Jurkat, Clone E6-1 (cell line): ENCODE measurements at regions not wholly inside any gene's neighbourhood (a gene's known extent, or its start where the extent isn't known, plus 50 kb on each side); places are given as distances from the start of the nearest gene placed in this dataset.
A peak's percentile ranks its signal among the peaks of the same experiment; 100 is the strongest.
"Not testable (repeated sequence)": the region's sequence is repeated elsewhere in the genome, so short reads cannot be mapped to it uniquely, and the experiment has no call there.

Source experiments
- DNase-seq: peaks from one replicate; pipeline ENCODE4 v3.0.0-alpha.2; 2011; ENCODE audit warnings: low read depth, low spot score
- H3K4me3 ChIP-seq: 2 replicates; pipeline ENCODE4 v1.5.1; 2011; ENCODE audit warnings: mild to moderate bottlenecking, low read length, control low read depth, moderate library complexity

DNA sequence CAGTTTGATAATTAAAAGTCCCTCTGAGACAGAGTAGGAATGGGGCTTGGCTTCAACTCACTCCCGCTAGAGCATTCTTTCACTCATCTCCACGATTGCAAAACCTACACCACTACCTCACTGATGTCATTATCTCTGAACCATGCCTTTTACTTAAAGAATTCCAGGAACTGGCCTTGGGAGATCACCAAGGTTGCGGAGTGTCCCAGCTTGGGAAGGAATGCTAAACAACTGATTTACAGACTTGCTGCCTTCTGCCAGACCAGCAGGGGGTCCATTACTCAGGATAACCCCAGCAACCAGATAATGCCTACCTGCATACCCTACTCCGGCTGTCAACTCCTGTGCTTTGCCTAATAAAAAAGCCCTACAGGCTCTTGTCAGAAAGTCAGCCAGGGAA, 102.2 kb upstream of the RALGAPA2 start:
- no peak overlapping the region for H3K4me3 ChIP-seq
- DNase-seq = no peak

GRCh38 chr20:20812136-20812535, 99.7 kb upstream of the RALGAPA2 start:
- DNase-seq = no peak
- H3K4me3 ChIP-seq = no peak overlapping the region

DNA sequence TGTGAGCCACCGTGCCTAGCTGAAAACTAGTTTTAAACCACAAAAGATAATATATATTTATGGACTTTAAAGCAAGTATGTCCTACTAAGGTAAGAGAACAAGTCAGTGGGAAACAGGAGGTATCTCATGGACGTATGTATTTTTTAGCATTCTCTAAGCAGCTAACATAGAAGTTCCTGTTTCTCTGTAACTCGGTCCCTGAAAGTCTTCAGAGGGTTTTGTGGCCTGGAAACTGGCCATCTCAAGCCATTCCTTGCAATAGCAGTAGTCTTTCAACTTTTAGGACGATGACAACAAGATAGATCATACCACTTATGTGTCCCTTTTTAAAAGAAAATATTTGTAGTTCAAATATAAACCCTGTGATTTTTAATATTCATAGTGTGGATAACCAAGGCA, 95.6 kb upstream of the RALGAPA2 start:
- H3K4me3 ChIP-seq = no peak overlapping the region
- DNase-seq = no peak

- DNase-seq = no peak
- H3K4me3 ChIP-seq = no peak overlapping the region
These were observed 94.0 kb upstream of the RALGAPA2 start for GRCh38 chr20:20806121-20807095.

DNA sequence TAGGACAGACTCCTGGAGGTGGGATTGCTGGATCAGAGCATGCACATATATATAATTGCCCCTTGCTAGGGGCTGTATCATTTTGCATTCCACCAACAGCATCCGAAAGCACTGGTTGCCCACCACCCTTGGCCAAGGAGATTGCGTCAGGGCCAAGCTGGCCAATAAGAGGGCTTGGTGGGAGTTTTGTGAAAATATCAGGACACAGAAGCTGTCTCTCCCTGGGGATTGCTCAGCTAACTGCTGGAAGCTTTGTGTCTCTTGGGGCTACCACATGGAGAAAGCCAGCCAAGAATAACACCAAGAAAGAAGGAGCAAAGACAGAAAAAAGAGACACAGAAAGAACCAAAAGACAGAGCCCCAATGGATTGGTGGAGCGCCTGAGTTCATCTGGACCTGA, 90.6 kb upstream of the RALGAPA2 start:
- H3K4me3 ChIP-seq = no peak overlapping the region
- no peak for DNase-seq

- DNase-seq = peak; percentile 2
- H3K4me3 ChIP-seq = no peak overlapping the region
These were observed 89.9 kb upstream of the RALGAPA2 start for GRCh38 chr20:20802328-20802727.

GRCh38 chr20:20799716-20800312, 87.4 kb upstream of the RALGAPA2 start:
- DNase-seq = no peak
- no peak overlapping the region for H3K4me3 ChIP-seq

DNA sequence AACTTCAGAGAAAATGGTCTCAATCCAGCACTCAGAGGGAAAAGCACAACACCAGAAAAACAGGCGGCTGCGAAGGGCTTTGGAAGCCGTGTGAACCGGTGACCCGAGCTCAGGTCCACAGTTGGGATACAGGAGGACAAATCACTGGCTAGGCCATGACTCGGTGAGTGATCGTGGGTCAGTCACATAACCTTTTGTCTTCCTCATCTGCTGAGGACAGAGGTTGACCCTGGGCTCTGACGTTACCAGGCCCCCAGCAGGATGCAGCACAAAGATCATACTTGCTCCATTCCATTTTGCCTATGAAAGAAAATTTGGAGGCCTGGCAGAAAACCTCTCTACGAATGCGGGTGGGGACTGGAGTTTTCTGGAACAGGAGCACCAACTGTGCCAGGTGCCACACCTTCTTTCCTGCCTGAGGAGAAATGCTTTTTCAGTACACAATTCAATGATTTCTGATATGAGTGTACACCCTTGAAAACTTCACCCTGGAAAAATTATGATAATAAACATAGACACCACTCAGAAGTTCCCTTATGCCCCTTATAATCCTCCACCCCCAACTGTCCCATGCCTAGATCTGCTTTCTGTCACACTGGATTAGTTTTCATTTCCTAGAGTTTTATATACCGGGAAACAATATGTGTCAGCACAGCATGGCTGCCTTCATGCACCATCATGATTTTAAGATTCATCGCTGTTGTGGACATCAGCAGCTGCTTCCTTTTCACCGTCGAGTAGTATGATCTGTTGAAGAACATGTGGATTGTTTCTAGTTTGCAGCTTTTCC, 85.3 kb upstream of the RALGAPA2 start:
- no peak for DNase-seq
- H3K4me3 ChIP-seq = no peak overlapping the region

GRCh38 chr20:20796766-20797440, 84.5 kb upstream of the RALGAPA2 start:
- H3K4me3 ChIP-seq = no peak overlapping the region
- DNase-seq = no peak

DNA sequence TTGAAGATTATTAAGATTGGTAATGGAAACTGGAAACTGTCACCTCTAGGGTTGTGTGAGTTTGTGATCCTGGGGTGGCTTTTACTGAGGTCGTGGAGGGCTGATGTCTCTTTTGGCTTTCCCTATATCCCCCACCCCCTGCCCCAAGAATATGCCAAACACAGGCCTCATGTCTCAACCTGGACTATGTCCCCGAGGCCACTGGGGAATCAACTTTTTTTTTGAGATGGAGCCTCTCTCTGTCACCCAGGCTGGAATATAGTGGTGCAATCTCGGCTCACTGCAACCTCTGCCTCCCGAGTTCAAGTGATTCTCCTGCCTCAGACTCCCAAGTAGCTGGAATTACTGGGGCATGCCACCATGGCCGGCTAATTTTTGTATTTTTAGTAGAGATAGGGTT, 83.3 kb upstream of the RALGAPA2 start:
- no peak overlapping the region for H3K4me3 ChIP-seq
- DNase-seq = no peak

- no peak for DNase-seq
- no peak overlapping the region for H3K4me3 ChIP-seq
These were observed 82.7 kb upstream of the RALGAPA2 start for GRCh38 chr20:20795119-20795518.

DNA sequence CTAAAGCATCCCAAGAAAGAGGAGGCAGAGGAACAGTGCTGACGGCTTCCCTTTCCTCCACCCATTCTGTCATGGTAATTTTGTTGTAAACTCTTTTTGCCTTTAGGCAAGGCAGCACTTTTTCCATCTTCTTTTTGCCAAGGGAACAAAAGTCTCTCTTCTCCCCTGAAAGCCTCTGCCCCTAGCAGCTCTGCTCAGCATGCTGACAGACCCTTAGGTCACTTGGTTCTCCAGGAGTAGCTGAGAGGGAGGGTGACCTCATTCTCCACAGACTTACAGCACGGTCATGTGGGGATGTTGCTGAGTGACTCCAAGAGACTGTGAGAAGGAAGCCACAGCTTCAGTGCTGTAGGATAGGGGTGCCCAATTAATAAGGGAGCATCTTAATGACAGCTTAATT, 81.1 kb upstream of the RALGAPA2 start:
- no peak for DNase-seq
- H3K4me3 ChIP-seq = no peak overlapping the region

GRCh38 chr20:20791664-20792568, 79.5 kb upstream of the RALGAPA2 start:
- no peak overlapping the region for H3K4me3 ChIP-seq
- no peak for DNase-seq

- H3K4me3 ChIP-seq = no peak overlapping the region
- DNase-seq = no peak
These were observed 75.9 kb upstream of the RALGAPA2 start for GRCh38 chr20:20788308-20788707.

GRCh38 chr20:20786428-20786827, 74.0 kb upstream of the RALGAPA2 start:
- no peak for DNase-seq
- no peak overlapping the region for H3K4me3 ChIP-seq

- DNase-seq = peak; percentile 63
- H3K4me3 ChIP-seq = no peak overlapping the region
These were observed 72.8 kb upstream of the RALGAPA2 start for GRCh38 chr20:20785226-20785625.

DNA sequence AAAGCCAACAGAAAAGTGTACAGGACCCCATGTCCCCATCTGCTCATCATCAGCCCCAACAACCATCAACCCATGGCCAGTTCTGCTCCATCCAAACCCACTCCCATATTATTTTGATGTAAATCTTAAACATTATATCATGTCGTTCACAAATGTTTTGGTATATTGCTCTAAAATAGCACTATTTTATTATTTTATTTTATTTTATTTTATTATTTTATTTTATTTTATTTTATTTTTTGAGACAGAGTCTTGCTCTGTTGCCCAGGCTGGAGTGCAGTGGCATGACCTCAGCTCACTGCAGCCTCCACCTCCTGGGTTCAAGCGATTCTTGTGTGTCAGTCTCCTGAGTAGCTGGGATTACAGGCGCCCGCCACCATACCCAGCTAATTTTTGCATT, 72.0 kb upstream of the RALGAPA2 start:
- H3K4me3 ChIP-seq, DNase-seq: not testable (repeated sequence)

DNA sequence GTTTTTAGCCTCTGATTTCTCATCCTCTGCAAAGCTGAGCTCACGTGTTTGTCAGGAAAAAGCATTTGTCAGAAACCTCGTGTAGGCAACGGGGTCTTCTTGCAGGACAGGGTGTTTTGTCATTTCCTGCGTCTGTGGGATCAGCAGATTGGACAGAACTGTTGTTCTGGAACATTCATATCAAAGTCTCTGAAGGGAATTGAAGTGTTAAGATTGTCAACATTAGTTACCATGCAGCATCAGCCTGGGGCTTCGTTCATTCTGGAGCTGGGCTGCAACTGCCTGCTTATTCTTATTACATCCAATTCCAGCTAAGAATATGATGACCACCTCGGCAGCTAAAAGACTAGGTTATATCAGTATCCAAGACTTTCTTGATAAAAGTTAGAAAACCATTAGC, 71.0 kb upstream of the RALGAPA2 start:
- no peak for DNase-seq
- no peak overlapping the region for H3K4me3 ChIP-seq
